ENCODE measurements at regions not wholly inside any gene's neighbourhood (a gene's known extent, or its start where the extent isn't known, plus 50 kb on each side); places are given as distances from the start of the nearest gene placed in this dataset.

GRCh38 chr6:170073846-170074245, 217.0 kb downstream of the DLL1 start:
- TF ChIP-seq CTCF (IDR thresholded peaks at IDR 0.05; ENCODE audit: borderline replicate concordance, extremely low read depth, low read length, poor library complexity, severe bottlenecking) = no peak
- TF ChIP-seq EZH2 (IDR thresholded peaks at IDR 0.05; ENCODE audit: borderline replicate concordance, low read depth, low read length, severe bottlenecking) = no peak

Measured in DND-41 (cell line).